Panc1 (cell line): ENCODE measurements at regions not wholly inside any gene's neighbourhood (a gene's known extent, or its start where the extent isn't known, plus 50 kb on each side); places are given as distances from the start of the nearest gene placed in this dataset.

Experiments used
- POLR2AphosphoS5 ChIP-seq: IDR thresholded peaks from 2 replicates; pipeline ENCODE4 v1.6.1; 2012; ENCODE audit warnings: mild to moderate bottlenecking, low read depth, low read length, moderate library complexity
- SIN3A ChIP-seq: IDR thresholded peaks from 2 replicates; pipeline ENCODE4 v1.6.1; 2012; ENCODE audit warnings: low read depth, mild to moderate bottlenecking, low read length, moderate library complexity, borderline replicate concordance; ENCODE audit not compliant: insufficient read depth
- TCF7L2 ChIP-seq: IDR thresholded peaks from 2 replicates; pipeline ENCODE4 v1.6.1; 2011; ENCODE audit warnings: mild to moderate bottlenecking, low read depth, low read length, inconsistent platforms
- TF ChIP-seq, protein P1 (sequence below): fragments of 450-650 bp; IDR thresholded peaks from 2 replicates; pipeline ENCODE4 v1.5.1; 2017; ENCODE audit warnings: mild to moderate bottlenecking
- TF ChIP-seq, protein P2 (sequence below), 2 experiments: IDR thresholded peaks; 2 replicates each; pipeline ENCODE4 v1.6.1; 2011 to 2012; ENCODE audit warnings: low read depth in 2 of 2, control low read depth in 1 of 2, low read length in 1 of 2, mild to moderate bottlenecking in 1 of 2, moderate library complexity in 1 of 2; ENCODE audit not compliant: insufficient read depth in 1 of 2

- TF ChIP-seq, protein P1, sequence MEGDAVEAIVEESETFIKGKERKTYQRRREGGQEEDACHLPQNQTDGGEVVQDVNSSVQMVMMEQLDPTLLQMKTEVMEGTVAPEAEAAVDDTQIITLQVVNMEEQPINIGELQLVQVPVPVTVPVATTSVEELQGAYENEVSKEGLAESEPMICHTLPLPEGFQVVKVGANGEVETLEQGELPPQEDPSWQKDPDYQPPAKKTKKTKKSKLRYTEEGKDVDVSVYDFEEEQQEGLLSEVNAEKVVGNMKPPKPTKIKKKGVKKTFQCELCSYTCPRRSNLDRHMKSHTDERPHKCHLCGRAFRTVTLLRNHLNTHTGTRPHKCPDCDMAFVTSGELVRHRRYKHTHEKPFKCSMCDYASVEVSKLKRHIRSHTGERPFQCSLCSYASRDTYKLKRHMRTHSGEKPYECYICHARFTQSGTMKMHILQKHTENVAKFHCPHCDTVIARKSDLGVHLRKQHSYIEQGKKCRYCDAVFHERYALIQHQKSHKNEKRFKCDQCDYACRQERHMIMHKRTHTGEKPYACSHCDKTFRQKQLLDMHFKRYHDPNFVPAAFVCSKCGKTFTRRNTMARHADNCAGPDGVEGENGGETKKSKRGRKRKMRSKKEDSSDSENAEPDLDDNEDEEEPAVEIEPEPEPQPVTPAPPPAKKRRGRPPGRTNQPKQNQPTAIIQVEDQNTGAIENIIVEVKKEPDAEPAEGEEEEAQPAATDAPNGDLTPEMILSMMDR, result no peak
- TF ChIP-seq POLR2AphosphoS5 (no peak), SIN3A (no peak), TCF7L2 (no peak)
- TF ChIP-seq, protein P2, sequence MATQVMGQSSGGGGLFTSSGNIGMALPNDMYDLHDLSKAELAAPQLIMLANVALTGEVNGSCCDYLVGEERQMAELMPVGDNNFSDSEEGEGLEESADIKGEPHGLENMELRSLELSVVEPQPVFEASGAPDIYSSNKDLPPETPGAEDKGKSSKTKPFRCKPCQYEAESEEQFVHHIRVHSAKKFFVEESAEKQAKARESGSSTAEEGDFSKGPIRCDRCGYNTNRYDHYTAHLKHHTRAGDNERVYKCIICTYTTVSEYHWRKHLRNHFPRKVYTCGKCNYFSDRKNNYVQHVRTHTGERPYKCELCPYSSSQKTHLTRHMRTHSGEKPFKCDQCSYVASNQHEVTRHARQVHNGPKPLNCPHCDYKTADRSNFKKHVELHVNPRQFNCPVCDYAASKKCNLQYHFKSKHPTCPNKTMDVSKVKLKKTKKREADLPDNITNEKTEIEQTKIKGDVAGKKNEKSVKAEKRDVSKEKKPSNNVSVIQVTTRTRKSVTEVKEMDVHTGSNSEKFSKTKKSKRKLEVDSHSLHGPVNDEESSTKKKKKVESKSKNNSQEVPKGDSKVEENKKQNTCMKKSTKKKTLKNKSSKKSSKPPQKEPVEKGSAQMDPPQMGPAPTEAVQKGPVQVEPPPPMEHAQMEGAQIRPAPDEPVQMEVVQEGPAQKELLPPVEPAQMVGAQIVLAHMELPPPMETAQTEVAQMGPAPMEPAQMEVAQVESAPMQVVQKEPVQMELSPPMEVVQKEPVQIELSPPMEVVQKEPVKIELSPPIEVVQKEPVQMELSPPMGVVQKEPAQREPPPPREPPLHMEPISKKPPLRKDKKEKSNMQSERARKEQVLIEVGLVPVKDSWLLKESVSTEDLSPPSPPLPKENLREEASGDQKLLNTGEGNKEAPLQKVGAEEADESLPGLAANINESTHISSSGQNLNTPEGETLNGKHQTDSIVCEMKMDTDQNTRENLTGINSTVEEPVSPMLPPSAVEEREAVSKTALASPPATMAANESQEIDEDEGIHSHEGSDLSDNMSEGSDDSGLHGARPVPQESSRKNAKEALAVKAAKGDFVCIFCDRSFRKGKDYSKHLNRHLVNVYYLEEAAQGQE (IDR thresholded peaks at IDR 0.05; ENCODE audit: insufficient read depth in 1 of 2, low read depth in 2 of 2, low read length in 1 of 2), result no peak
Measured at GRCh38 chr16:5381481-5381880, 283.9 kb upstream of the EEF2KMT start.
